IPS-NIHi7 (cell line): ENCODE measurements at regions not wholly inside any gene's neighbourhood (a gene's known extent, or its start where the extent isn't known, plus 50 kb on each side); places are given as distances from the start of the nearest gene placed in this dataset.
A peak's percentile ranks its signal among the peaks of the same experiment; 100 is the strongest.
"Not testable (repeated sequence)": the region's sequence is repeated elsewhere in the genome, so short reads cannot be mapped to it uniquely, and the experiment has no call there.

ENCODE experiments used
- DNase-seq: peaks from one replicate; pipeline ENCODE4 v3.0.0; 2012; ENCODE audit warnings: mixed read lengths; ENCODE audit errors: extremely low spot score

DNA sequence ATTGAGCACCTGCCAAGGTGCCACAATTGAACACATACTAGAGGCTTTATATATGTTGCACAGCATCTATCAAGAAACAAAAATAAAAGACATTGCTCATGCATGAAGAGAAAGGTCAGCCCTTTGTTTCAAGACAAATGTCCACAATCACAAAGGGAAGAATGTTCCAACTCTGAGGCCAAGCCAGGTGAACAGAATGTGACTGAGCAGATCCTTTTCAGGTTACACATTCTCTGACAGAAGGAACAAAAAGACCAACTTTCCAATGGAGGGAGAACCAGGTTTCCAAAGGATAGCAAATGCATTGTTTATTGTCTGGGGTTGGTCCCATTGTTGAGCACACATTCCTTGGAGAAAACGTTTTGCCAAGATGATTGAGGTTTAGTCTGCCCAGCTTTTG, 50.2 kb upstream of the FAM174B start:
- DNase-seq, result no peak

DNA sequence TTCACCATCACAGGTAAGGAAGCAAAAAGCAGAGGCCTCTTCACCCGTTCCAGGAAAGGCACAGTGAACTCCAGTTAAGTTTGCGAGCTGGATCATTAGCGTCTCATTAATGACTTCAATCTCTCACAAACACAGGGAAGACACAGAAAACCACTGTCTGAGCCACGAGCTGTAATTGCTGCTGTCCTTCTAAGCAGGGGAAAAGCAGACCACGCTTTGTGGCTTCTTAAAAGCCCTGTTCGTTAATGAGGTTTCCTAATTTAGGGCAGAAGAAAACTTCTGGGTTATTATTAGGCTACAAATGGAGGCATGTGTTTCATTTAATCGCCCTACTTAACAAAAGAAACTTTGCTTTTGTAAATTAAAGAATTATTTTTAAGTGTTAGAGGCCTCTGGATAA, 50.6 kb upstream of the FAM174B start:
- DNase-seq, result no peak

DNA sequence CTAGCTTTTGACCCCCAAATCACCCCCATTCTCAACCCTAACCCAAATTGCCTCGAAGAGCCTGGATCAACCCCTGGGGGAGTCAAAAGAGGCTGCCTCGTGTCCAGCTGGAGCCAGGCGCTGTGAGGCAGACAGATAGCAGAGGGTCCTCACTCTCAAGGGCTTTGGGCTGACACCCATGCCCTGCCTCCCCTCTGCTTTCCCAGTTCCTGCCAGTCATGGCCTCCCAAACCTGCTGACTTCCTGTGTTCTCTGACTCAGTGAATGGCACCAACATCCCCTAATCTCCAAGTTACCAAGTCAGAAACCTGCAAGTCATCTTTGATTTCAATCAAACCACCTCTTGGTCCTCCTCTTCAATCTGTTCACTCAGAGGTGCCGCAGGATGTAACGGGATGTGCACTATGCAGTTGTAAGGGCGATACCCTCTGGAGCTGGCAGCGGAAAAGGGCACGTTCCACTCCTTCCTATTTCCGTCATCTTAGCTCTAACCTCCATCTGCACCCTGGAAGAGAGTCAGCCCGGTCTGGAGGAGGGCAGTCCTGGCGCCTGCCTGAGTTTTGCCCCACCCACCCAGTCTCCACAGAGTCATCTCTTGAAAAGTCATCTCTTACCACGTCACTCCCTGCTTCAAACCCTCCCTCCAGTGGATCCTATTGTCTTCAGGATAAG, 52.4 kb upstream of the FAM174B start:
- no peak for DNase-seq

DNA sequence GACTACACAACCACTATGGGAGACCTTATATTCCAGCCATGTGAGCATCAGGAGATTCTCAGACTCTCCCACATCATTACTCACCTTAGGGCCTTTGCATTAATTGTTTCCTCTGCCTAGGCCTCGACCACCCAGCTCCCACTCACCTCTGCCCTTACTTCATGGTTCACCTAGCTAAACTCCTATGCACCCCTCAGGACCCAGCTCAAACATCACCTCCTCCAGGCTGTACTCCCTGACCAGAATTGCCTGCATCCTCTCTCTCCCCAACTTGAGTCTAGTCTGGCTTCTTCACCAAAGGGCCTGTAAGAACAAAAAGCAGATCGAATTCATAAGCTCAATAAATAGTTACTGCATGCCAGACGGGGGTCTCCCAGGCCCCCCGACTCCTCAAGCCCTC, 53.1 kb upstream of the FAM174B start:
- DNase-seq, result no peak

DNA sequence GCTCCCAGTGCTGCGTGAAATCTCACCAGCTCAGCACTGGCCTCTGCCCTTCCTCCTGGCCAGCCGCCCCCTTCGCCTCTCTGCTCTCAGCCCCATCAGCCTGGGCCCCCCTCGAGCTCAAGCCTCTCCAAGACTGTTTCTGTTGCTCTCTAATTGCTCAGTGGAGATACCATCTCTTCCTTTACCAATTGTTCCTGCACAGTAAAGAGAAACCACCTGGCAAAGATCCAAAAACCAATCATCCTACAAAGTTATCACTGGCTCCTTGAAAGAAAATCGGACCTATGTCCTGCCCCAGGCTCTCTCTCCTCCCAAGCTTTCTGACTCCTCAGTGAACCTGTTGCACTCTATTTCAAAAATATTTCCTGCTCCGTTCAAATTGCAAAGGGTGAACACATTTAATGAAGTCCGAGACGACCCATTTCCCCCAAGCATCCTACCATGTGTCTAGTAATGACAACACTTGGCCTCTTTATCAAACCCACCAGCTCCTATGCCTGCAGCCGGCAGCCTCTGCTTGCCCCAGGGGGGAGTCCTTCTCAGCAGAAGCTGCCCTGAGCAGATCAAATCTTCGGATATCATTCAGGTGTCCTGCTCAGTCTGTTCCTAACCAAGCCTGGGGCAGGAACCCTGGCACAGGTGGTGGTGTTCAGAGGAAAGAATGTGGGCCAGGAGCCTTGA, 53.7 kb upstream of the FAM174B start:
- DNase-seq, result no peak

DNA sequence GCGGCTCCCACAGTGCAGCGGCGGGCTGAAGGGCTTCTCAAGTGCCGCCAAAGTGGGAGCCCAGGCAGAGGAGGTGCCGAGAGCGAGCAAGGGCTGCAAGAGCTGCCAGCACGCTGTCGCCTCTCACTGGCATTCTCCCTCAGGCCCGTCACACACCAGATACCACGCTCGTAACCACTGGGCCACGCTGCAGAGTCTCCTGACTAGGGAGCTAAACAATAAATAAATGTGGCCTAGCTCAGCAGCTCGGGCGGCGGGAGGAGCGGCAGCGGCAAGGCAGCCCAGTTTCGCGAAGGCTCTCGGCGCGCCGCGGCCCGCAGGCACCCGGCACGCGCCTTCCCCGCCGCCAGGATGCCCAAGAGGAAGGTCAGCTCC, 55.9 kb upstream of the FAM174B start:
- no peak for DNase-seq

DNA sequence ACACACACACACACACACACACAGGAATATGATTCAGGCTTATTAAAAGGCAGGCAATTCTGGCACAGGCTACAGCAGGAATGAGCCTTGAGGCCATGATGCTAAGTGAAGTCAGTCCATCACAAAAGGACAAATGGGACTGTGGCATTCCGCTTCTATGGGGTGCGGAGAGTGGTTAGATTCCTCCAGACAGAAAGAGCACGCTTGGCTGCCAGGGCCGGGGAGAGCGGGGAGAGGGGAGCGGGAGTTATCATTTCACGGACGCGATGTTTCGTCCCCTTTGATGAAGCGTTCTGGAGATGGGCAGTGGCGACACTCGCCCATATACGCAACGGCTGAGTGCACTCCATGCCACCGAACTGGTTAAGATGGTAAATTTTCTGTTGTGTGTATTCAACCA, 58.5 kb upstream of the FAM174B start:
- DNase-seq, result peak; percentile 51

DNA sequence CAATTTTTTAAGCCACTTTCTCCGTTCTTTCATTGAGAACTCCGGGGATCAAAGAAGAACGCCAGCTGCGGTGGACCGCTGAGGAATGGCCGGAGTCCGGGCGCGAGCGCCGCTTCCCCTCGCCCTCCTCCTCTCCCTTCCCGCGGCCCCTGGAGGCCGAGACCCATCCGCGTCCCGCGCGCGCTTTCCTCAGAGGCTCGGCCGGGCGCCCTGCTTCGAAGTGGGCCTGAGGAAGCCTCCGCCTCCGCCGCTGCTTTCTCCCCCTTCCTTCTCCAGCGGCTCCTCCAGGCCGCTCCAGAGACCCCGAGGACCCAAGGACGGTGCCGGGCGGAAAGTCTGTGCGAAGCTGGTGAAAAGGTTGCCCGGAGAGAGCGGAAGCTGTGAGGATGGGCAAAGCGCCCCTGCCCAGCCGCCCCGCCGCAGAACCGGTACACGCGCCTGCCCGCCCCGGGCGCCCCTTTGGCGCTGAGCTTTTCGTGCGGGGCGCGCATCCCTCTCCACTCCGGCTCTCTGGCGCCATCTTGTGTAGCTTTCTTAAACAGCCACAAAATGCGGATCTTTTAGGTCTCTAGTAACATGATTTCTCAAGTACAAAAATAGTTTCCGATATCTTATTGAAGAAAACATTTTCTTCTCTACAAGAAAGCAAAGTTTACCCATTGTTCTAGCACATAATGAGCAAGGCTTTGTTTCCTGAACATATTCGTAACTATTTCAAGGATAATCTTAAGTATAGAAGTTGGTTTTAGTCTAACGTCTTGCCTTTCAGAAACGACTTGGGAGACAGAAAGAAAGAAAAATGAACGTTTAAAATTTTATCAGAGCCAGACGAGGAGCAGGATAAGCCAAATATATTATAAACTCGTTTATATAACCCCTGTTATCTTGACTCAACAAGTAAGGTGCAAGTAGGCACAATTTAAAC, 59.2 kb upstream of the FAM174B start:
- DNase-seq, result peak; percentile 80

DNA sequence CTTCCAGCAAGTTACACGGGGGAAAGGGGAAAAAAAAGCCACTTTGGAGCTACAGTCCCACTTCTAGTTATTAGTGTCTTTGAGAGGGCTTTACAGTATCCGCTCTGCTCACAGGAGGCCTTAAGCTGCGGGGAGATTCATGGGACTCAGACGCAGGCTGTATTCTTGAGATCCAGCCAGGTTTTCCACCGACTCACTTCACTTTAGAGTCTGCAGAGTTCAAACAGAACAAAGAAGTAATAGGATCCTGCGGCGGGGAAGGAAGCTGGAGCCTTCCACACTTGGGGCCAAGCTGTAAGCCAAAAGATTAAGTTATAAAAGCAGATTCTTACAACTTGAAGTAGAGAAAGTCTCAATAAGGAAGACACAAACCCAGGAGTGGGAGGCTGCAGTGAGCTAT, 60.2 kb upstream of the FAM174B start:
- DNase-seq, result no peak

DNA sequence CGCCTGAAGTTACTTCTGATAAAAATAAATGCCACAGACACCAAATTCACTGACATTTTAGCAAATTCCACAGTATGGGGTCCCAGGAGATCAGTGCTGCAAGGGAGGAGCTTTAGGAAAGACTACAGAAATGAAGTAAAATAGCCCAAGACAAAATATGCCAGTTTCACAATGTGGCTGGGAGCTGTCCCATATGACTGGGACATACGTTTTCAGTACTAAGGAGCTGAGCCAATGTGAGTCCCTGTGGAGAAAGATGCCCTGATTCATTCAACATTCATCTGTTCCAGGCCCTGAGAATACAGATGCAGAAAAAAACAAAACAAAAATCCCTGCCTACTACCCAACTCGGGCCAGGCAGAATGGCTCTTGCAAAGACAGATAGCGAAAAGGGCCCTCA, 63.4 kb upstream of the FAM174B start:
- DNase-seq, result no peak

DNA sequence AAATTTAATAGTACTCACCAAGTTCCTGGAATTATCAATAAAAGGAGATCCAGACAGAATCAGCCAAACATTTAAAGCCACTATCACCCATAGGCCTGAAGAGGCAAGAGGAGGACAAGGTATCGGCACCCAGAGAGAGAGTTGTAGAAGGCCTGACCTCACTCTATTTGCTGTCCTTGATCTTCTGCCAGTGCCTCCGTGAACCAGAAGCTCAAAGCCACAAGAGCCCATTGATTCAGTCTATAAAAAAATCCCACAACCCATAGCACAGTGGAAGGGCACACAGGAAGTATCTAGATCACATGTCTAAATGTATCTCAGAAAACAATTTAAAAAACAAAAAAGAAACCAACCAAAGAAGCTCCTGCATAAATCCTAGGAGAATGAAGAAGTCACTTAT, 68.6 kb upstream of the FAM174B start:
- no peak for DNase-seq

DNA sequence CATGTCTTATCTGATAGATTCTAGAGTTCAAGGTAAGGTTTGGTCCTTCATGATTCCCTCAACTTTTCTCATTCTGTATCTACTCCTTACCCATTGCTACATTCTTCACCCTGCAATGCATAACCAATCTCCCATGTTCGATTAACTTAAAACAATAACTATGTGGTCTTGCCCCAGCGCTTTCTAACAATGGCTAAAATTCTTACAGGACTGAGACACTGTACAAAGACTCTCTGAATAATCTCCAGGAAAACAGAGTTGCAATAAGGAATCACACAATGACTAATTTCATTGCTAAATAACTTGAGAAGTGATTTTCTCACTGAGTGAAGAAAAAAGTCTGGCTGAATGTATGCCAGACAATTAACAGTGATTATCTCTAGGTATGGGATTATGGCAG, 69.6 kb upstream of the FAM174B start:
- no peak for DNase-seq

DNA sequence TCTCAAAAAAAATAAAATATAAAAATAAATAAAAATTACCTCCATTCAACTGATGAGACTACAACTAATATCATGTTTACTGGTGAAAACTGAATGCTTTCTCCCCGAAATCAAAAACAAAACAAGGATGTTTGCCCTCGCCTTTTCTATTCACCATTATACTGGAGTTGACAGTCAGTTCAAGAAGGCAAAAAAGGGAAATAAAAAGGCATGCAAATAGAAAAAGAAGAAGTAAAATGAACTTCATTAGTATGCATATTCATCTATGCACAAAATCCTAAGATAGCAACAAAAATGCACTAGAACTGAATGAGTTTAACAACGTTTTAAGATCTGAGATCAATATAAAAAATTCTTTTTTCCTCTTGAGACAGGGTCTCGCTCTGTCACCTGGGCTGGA, 72.7 kb upstream of the FAM174B start:
- no peak for DNase-seq

DNA sequence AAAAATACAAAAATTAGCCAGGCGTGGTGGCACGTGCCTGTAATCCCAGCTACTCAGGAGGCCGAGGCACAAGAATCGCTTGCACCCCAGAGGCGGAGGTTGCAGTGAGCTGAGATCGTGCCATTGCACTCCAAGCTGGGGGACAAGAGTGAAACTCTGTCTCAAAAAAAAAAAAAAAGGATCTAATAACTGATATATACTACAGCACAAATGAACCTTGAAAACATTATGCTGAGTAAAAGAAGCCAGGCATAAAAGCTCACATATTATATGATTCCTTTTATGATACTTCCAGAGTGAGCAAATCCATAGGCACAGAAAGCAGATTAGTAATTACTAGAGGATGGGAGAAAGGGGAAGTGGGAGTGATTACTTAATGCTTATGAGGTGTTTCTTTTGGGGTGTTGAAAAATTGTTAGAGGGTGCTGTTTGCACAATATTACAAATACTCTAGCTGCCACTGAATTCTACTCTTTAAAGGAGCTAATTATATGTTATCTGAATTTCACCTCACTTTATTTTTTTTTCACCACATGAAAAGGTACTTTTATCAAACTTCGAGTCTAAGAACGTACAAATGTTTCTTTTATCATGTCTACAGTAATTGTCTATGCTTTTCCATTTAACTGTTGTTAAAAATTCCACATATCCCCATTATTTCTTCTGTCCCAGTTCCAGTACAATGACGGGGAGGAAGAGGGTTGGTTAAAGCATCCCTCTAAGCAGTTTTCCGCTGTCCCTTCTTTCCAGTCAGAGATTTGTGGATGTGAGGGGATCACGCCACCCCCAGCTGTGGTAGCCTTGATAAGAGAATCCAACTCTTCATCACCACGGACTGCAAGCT, 77.7 kb upstream of the FAM174B start:
- DNase-seq, result no peak

DNA sequence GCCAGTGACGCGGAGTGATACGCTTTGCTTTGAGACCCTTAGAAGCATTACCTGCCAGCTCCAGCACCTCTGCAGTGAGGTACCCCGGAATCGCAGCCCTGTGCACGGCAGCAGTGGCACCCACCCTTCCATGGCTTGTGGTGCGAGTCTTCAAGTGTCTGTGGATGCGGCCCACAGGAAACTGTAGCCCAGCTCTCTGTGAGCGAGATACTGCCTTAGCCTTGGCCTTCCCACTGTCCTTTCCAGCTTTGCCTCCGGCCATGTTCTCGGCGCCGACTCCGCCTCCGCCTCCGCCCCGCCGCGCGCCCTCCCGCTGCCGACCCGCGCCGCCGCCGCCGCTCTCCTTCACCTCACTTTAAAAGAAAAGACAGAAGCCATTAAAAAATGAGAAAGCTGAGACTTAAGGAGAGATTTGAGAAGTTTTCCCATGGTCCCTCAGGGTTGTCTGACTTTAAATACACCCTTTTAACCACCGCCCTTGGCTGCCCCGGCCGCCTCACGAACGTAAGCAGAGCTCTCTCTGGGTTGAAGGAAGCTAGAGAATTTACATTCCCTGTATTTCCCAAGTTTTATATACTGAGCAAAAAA, 78.5 kb upstream of the FAM174B start:
- DNase-seq, result peak; percentile 22

DNA sequence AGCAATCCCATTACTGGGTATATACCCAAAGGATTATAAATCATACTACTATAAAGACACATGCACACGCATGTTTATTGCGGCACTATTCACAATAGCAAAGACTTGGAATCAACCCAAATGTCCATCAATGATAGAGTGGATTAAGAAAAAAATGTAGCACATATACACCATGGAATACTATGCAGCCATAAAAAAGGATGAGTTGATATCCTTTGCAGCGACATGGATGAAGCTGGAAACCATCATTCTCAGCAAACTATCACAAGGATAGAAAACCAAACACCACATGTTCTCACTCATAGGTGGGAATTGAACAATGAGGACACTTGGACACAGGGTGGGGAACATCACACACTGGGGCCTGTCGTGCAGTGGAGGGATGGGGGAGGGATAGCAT, 83.7 kb upstream of the FAM174B start:
- not testable (repeated sequence) for DNase-seq

DNA sequence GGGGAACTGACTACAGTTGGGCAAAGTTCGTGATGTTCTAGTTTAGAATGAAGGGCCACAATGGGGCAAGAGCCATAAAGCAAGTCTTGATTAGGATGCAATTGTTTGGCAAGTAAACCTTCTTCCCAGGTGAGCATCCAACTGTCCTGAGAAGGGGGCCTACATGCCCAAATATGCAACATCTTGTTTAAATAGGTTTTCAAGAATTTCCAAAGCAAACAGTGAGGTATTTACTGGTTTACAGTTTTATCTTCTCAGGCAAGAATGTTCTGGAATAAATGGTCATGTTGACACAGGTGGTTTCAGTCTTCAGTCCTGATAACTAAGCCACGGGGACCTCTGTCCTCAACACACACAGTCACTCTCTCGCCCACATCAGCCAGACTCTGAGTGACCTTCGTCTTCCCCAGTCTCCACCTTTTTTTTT, 90.3 kb upstream of the FAM174B start:
- DNase-seq, result no peak

DNA sequence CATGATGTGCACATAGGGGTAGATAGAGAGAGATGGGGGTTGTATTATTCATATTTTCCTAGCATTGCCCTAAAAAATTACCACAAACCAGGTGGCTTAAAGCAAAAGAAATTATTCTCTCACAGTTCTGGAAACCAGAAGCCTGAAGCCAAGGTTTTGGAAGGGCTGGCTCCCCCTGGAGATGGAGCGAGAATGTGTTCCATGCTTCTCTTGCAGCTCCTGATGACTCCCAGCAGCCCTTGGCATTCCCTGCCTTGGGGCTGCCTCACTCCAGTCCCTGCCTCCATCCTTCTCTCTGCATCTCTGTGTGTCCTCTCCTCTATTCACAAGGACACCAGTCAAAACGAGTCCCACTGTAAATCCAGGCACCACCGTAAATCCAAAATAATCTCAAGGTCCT, 91.5 kb upstream of the FAM174B start:
- peak; percentile 55 for DNase-seq

DNA sequence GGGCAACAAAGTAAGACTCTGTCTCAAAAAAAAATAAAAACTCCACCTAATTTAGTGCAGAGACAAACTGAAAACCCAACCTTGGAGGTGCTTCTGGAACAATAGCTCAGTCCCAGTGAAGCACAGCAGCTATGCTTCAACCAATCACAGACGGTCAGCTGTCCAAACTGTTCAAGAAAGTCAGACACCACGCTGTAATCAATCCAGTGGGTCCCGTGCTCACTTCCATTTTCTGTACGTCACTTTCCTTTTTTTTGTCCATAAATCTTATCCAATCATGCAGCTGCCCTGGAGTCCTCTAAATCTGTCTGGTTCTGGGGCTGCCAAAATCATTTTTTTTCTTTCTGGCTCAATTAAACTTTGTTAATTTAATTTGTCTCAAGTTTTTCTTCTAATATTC, 93.6 kb upstream of the FAM174B start:
- DNase-seq, result no peak

DNA sequence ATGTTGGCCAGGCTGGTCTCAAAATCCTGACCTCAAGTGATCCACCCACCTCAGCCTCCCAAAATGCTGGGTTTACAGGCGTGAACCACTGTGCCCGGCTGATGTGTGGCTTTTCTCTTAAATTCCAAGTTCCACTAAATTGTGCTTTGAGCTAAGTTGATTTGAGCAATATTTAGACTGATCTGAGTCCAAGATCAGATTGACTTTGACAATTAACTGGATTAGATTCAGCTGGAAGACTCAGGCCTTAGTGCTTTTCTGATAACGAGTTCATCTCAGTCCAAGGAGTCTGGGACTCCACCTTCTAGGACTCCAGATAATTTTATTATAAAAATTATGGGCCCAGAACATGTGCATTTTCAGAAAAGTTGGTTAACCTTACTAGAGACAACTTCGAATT, 94.4 kb upstream of the FAM174B start:
- no peak for DNase-seq

DNA sequence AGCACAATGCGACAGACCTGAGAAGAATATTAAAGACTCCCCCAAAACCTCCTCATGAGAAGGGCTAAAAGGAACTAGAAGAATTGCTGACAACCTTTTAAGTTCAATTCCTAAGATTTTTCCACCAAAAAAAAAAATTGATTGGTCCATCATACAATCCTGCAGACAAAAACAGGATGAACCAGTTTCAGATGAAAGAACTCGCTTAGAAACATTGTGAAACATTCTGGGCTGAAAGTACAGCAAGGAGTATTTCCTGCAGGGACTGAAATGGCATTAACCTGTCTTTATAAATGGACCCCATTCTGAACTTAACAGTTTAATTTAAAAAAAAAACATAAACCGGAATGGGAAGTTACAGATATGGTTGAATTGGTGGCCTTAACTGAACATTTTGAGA, 96.0 kb upstream of the FAM174B start:
- no peak for DNase-seq
